OCI-LY7 (cell line): ENCODE measurements at regions not wholly inside any gene's neighbourhood (a gene's known extent, or its start where the extent isn't known, plus 50 kb on each side); places are given as distances from the start of the nearest gene placed in this dataset.

Experiments
- BruUV-seq: library from RNA; stranded (reverse); fragments of 400-500 nt; replicated peaks from 2 replicates; lab custom pipeline; 2021; lab: Mats Ljungman, UMichigan
- CTCF ChIA-PET: fragments of 300-600 bp; sonication (Branson Sonifier 250); formaldehyde crosslinking; loops from one replicate; lab custom pipeline; 2022; ENCODE audit warnings: antibody characterized with exemption; ENCODE audit not compliant: unreplicated experiment; lab: Charles Lee
- POLR2A ChIA-PET: fragments of 300-600 bp; sonication (Branson Sonifier 250); formaldehyde crosslinking; loops from one replicate; lab custom pipeline; 2022; ENCODE audit warnings: antibody characterized with exemption; lab: Charles Lee
- DNase-seq: peaks from one replicate; pipeline ENCODE4 v3.0.0-alpha.2; 2015; ENCODE audit warnings: low spot score
- H2AFZ ChIP-seq: fragments of 200-600 bp; sonication (generic), shearing (Covaris generic); 2 replicates; pipeline ENCODE4 v1.6.1; 2014; ENCODE audit warnings: mild to moderate bottlenecking, antibody characterized with exemption, low read length, moderate library complexity
- H3K27ac ChIP-seq: fragments of 200-600 bp; sonication (generic); 2 replicates; pipeline ENCODE4 v1.5.1; 2014; ENCODE audit warnings: mixed run types, low read depth, mild to moderate bottlenecking, moderate library complexity, low read length, inconsistent platforms; ENCODE audit not compliant: poor library complexity, severe bottlenecking
- H3K36me3 ChIP-seq: fragments of 200-600 bp; sonication (generic); 2 replicates; pipeline ENCODE4 v1.6.1; 2014; ENCODE audit warnings: mild to moderate bottlenecking, antibody characterized with exemption, low read length, moderate library complexity, mixed read lengths; ENCODE audit not compliant: insufficient read depth
- H3K4me1 ChIP-seq: fragments of 200-600 bp; sonication (generic); 2 replicates; pipeline ENCODE4 v1.5.1; 2014; ENCODE audit warnings: mild to moderate bottlenecking, low read length; ENCODE audit not compliant: insufficient read depth, poor library complexity, severe bottlenecking
- H3K4me2 ChIP-seq: fragments of 200-600 bp; sonication (generic); 2 replicates; pipeline ENCODE4 v1.6.1; 2014; ENCODE audit warnings: mild to moderate bottlenecking, low read length
- H3K4me3 ChIP-seq: fragments of 200-600 bp; sonication (generic); 2 replicates; pipeline ENCODE4 v1.5.1; 2014; ENCODE audit warnings: mild to moderate bottlenecking, low read depth, low read length; ENCODE audit not compliant: poor library complexity, severe bottlenecking
- H3K79me2 ChIP-seq: fragments of 200-600 bp; sonication (generic); 2 replicates; pipeline ENCODE4 v1.6.1; 2016; ENCODE audit warnings: low read depth, mild to moderate bottlenecking, low read length, moderate library complexity, mixed read lengths; ENCODE audit not compliant: insufficient read depth
- H3K9me2 ChIP-seq: fragments of 200-600 bp; sonication (generic); 2 replicates; pipeline ENCODE4 v1.6.1; 2016; ENCODE audit warnings: mild to moderate bottlenecking, low read length, mixed read lengths; ENCODE audit not compliant: insufficient read depth
- H3K9me3 ChIP-seq: fragments of 200-600 bp; sonication (generic); 2 replicates; pipeline ENCODE4 v1.6.1; 2014; ENCODE audit warnings: mild to moderate bottlenecking, mixed run types, low read length, mixed read lengths
- H4K20me1 ChIP-seq: fragments of 200-600 bp; sonication (generic); 2 replicates; pipeline ENCODE4 v1.6.1; 2014; ENCODE audit warnings: mild to moderate bottlenecking, antibody characterized with exemption, low read length, moderate library complexity, mixed read lengths; ENCODE audit not compliant: insufficient read depth
- CTCF ChIP-seq: fragments of 200-600 bp; sonication (generic); conservative IDR thresholded peaks from 2 replicates; pipeline ENCODE4 v1.5.1; 2014; ENCODE audit warnings: mild to moderate bottlenecking, antibody characterized with exemption, low read length, moderate library complexity, mixed read lengths
- EZH2phosphoT487 ChIP-seq: fragments of 200-600 bp; sonication (generic); IDR thresholded peaks from 2 replicates; pipeline ENCODE4 v1.6.1; 2018; ENCODE audit warnings: low read depth, borderline replicate concordance, mild to moderate bottlenecking, mixed run types, antibody characterized with exemption, low read length, moderate library complexity, mixed read lengths
- intact Hi-C: fragments of 100-400 bp; cut with micrococcal nuclease; formaldehyde crosslinking; loops from one replicate; pipeline ENCODE4 v1.10.0; 2022; ENCODE audit not compliant: unreplicated experiment

GRCh38 chr11:92801685-92802084 lies 167.8 kb upstream of the MTNR1B start:
- intact Hi-C loops = no loop called here
- H3K27ac ChIP-seq = no peak overlapping the region
- no peak overlapping the region for H2AFZ ChIP-seq
- BruUV-seq = no TSS peak
- no peaks in the 10 kb centered on the region for H3K36me3 ChIP-seq
- TF ChIP-seq EZH2phosphoT487 = no peak
- TF ChIP-seq CTCF = no peak
- H3K79me2 ChIP-seq = no peaks in the 10 kb centered on the region
- CTCF ChIA-PET = no interaction called here
- no peaks in the 10 kb centered on the region for H3K9me2 ChIP-seq
- H3K4me3 ChIP-seq = no peak overlapping the region
- POLR2A ChIA-PET = no interaction called here
- DNase-seq = no peak
- H4K20me1 ChIP-seq = no peaks in the 10 kb centered on the region
- H3K4me2 ChIP-seq = no peak overlapping the region
- H3K4me1 ChIP-seq = no peaks in the 10 kb centered on the region
- H3K9me3 ChIP-seq = no peaks in the 10 kb centered on the region

DNA sequence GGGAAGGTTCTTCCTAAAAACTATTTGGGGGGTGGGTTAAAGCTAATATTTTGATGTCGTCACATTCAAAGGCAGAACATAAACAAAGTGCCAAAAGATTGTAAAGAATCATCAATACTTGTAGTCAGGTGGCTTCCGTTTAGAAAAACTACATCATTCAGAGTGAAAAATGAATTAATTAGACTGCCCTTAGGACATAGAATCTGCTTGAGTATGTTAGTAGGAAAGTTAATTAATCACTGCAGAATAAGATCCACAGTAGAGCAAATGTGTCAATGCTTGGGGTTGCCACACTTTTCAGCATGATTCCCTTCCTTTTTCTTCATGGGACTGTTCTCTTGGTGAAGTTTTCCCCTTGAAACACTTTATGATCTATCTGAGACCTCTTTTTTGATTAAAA lies 166.8 kb upstream of the MTNR1B start:
- intact Hi-C loops = no loop called here
- ChIA-PET POLR2A (interaction anchor here (0.6 kb wide), 1 partner anchor 1603 kb away, joined by 3 read pairs; no protein-coding TSS in a partner anchor), CTCF (no interaction called here)
- Histone ChIP-seq H3K9me3 (no peaks in the 10 kb centered on the region), H3K4me1 (no peaks in the 10 kb centered on the region), H2AFZ (no peak overlapping the region), H3K36me3 (no peaks in the 10 kb centered on the region), H3K27ac (no peak overlapping the region), H3K4me2 (no peak overlapping the region), H4K20me1 (no peaks in the 10 kb centered on the region), H3K9me2 (no peaks in the 10 kb centered on the region), H3K79me2 (no peaks in the 10 kb centered on the region), H3K4me3 (no peak overlapping the region)
- DNase-seq = no peak
- no TSS peak for BruUV-seq
- TF ChIP-seq CTCF (no peak), EZH2phosphoT487 (no peak)

DNA sequence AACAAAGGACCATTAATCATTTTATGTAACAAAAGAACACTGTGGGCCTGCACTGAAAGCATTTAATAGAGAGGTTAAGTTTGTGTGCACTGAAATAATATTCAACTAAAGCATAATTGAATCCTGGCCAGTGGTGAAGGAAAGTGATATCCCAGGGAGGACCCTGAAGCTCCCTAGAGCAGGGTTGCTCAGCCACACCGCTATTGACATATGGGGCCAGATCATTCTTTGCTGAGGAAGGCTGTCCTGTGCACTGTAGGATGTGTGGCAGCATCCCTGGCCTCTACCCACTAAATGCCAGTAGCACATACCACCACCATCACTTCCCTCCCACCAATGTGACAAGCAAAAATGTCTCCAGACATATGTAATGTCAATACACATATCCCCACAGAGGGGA lies 166.1 kb upstream of the MTNR1B start:
- H4K20me1 ChIP-seq = no peaks in the 10 kb centered on the region
- no peaks in the 10 kb centered on the region for H3K4me1 ChIP-seq
- TF ChIP-seq CTCF = no peak
- no peak for TF ChIP-seq EZH2phosphoT487
- POLR2A ChIA-PET = no interaction called here
- no TSS peak for BruUV-seq
- intact Hi-C loops = no loop called here
- no peak overlapping the region for H3K4me3 ChIP-seq
- no peaks in the 10 kb centered on the region for H3K36me3 ChIP-seq
- DNase-seq = no peak
- no peak overlapping the region for H2AFZ ChIP-seq
- H3K9me2 ChIP-seq = no peaks in the 10 kb centered on the region
- no peak overlapping the region for H3K4me2 ChIP-seq
- no peaks in the 10 kb centered on the region for H3K79me2 ChIP-seq
- CTCF ChIA-PET = no interaction called here
- H3K9me3 ChIP-seq = no peaks in the 10 kb centered on the region
- no peak overlapping the region for H3K27ac ChIP-seq
